Brain microvascular endothelial cell (primary cell): ENCODE measurements at regions not wholly inside any gene's neighbourhood (a gene's known extent, or its start where the extent isn't known, plus 50 kb on each side); places are given as distances from the start of the nearest gene placed in this dataset.

ENCODE experiments used
- DNase-seq: peaks from one replicate; pipeline ENCODE4 v3.0.0-alpha.2; 2020
- H3K27ac ChIP-seq: fragments of 250-450 bp; sonication (Bioruptor Pico); 2 replicates; pipeline ENCODE4 v1.5.1; 2020; ENCODE audit warnings: mild to moderate bottlenecking, moderate library complexity
- H3K27me3 ChIP-seq: fragments of 250-450 bp; sonication (Bioruptor Pico); replicated peaks from 2 replicates; pipeline ENCODE4 v1.5.1; 2020; ENCODE audit warnings: mild to moderate bottlenecking
- H3K36me3 ChIP-seq: fragments of 250-450 bp; sonication (Bioruptor Pico); replicated peaks from 2 replicates; pipeline ENCODE4 v1.5.1; 2020; ENCODE audit warnings: mild to moderate bottlenecking
- H3K4me3 ChIP-seq: 2 replicates; pipeline ENCODE4 v1.5.1; 2011; ENCODE audit warnings: low read depth, mild to moderate bottlenecking, control low read depth, low read length, moderate library complexity
- CTCF ChIP-seq: IDR thresholded peaks from 2 replicates; pipeline ENCODE4 v1.5.1; 2011; ENCODE audit warnings: low read depth, mild to moderate bottlenecking, moderate library complexity, low read length, control low read depth, inconsistent platforms; ENCODE audit errors: missing control alignments
- in situ Hi-C: cut with HindIII; loops from 2 replicates; pipeline ENCODE4 v1.10.0; 2017; ENCODE audit warnings: low sequenced_read_pairs, low pct_ligation_motif_present

- Histone ChIP-seq H3K36me3 (no peaks in the 10 kb centered on the region), H3K4me3 (no peak overlapping the region), H3K27ac (no peak overlapping the region), H3K27me3 (no peaks in the 10 kb centered on the region)
- no peak for DNase-seq
- in situ Hi-C loops = no loop called here
- TF ChIP-seq CTCF = no peak
These were observed 579.4 kb upstream of the ID2 start for GRCh38 chr2:8102470-8102869.

DNA sequence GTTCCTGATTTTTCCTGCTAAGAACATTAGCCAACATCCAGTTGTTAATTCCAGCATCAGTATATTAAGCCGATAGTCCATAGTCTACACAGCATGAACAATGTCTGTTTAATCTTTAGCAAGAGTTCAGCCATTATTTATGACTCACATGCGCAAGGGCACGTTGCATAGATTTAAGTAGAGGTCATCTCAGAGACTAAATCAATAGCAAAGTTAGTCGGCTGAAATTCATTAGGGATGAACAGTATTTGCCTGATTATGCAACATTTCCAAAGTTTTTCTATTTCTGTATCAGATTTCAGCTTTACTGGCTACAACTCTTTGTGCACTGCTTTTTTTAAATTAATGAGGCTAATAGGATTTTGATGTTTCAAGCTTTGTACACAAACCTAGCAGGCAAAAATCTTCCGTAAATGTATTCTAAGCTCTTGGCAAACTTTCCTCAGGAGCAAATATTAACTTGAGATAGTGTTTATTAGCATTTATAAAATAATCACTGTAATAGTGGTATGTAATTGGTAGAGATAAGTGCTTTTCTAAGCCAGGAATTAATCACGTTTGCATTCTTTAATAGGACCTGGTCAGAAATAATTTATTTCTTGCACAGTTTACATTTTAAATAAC lies 578.7 kb upstream of the ID2 start:
- DNase-seq = no peak
- TF ChIP-seq CTCF = no peak
- in situ Hi-C loops = no loop called here

GRCh38 chr2:8107150-8107549 lies 574.7 kb upstream of the ID2 start:
- Histone ChIP-seq H3K27me3 (no peaks in the 10 kb centered on the region), H3K36me3 (no peaks in the 10 kb centered on the region), H3K27ac (no peak overlapping the region), H3K4me3 (no peak overlapping the region)
- no peak for TF ChIP-seq CTCF
- in situ Hi-C loops = no loop called here
- DNase-seq = no peak

More for the DNA sequence above, 578.7 kb upstream of the ID2 start:
- H3K36me3 ChIP-seq = no peaks in the 10 kb centered on the region
- no peaks in the 10 kb centered on the region for H3K27me3 ChIP-seq
- no peak overlapping the region for H3K4me3 ChIP-seq
- no peak overlapping the region for H3K27ac ChIP-seq

DNA sequence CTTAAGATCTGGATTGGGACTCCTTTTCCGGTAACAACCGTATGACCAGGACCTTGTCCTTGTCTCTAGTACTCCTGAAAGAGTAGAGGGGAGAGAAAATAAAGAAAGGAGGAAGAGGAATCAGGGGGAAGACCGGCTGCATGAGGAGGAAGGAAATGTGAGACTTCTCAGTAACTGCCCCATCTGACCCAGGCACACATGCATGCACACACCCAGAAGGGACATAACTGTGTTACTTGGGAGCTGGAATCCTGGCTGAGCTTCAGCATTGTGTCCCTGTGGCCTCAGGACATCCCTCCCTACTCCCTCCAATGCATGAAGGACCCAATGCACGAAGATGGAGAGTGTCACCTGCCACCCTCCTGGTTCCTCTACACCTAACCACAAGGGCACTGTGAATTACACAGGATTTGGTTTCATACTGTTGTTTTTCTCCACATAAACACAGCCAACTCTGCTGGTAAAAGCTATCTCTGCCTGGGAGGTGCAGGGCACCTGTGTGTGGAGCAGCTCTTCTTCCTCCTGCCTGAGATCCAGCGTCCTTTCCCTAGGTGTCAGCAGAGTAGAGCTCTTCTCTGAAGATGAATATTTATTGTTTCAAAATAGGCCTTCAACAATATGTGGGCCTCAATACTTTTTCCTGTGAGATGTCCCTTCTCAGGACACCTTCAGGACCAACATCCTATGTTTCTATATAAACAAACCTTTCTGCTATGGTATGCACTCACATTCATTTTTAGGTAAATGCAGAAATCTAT lies 574.1 kb upstream of the ID2 start:
- H3K27me3 ChIP-seq = no peaks in the 10 kb centered on the region
- no peak for TF ChIP-seq CTCF
- in situ Hi-C loops = no loop called here
- no peaks in the 10 kb centered on the region for H3K36me3 ChIP-seq
- DNase-seq = no peak
- no peak overlapping the region for H3K27ac ChIP-seq
- no peak overlapping the region for H3K4me3 ChIP-seq

DNA sequence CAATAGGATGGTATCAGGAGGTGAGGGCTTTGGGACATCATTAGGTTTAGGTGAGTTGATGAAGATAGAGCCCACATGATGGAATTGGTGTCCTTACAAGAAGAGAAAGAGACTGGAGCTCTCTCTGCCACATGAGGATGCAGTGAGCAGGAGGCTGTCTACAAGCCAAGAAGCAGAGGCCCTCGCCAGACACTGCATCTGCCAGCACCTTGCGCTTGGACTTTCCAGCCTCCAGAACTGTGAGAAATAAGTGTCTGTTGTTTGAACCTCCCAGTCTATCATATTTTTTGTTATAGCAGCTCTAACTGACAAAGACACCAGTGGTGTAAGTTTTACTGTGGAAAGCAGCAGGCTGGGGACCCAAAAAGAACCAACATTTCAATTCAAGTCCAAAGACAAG lies 571.1 kb upstream of the ID2 start:
- Histone ChIP-seq H3K36me3 (no peaks in the 10 kb centered on the region), H3K27ac (no peak overlapping the region), H3K27me3 (no peaks in the 10 kb centered on the region), H3K4me3 (no peak overlapping the region)
- in situ Hi-C loops = no loop called here
- TF ChIP-seq CTCF = no peak
- DNase-seq = no peak
